Hepatocyte (in vitro differentiated cells): ENCODE measurements at regions not wholly inside any gene's neighbourhood (a gene's known extent, or its start where the extent isn't known, plus 50 kb on each side); places are given as distances from the start of the nearest gene placed in this dataset.

Experiments used
- DNase-seq: peaks from one replicate; pipeline ENCODE4 v3.0.0-alpha.2; 2016; ENCODE audit warnings: low spot score
- H2AFZ ChIP-seq: fragments of 200-600 bp; sonication (generic); 2 replicates; pipeline ENCODE4 v1.6.0; 2016; ENCODE audit warnings: antibody characterized with exemption, mild to moderate bottlenecking
- H3K27ac ChIP-seq: fragments of 200-600 bp; sonication (generic); 2 replicates; pipeline ENCODE4 v1.5.1; 2016; ENCODE audit warnings: mild to moderate bottlenecking
- H3K27me3 ChIP-seq: fragments of 200-600 bp; sonication (generic); 2 replicates; pipeline ENCODE4 v1.6.1; 2016
- H3K36me3 ChIP-seq: fragments of 200-600 bp; sonication (generic); replicated peaks from 2 replicates; pipeline ENCODE4 v1.5.1; 2016; ENCODE audit warnings: low read depth; ENCODE audit not compliant: insufficient read depth
- H3K4me1 ChIP-seq: fragments of 200-600 bp; sonication (generic); 2 replicates; pipeline ENCODE4 v1.5.1; 2016; ENCODE audit warnings: mild to moderate bottlenecking, moderate library complexity; ENCODE audit not compliant: insufficient read depth
- H3K4me2 ChIP-seq: fragments of 200-600 bp; sonication (generic); 2 replicates; pipeline ENCODE4 v1.6.0; 2016
- H3K4me3 ChIP-seq: fragments of 200-600 bp; sonication (generic); 2 replicates; pipeline ENCODE4 v1.5.1; 2016; ENCODE audit warnings: mild to moderate bottlenecking
- H3K79me2 ChIP-seq: fragments of 200-600 bp; sonication (generic); 2 replicates; pipeline ENCODE4 v1.6.0; 2017; ENCODE audit warnings: mild to moderate bottlenecking
- H3K9me2 ChIP-seq: fragments of 200-600 bp; sonication (generic); replicated peaks from 2 replicates; pipeline ENCODE4 v1.6.0; 2017; ENCODE audit warnings: mild to moderate bottlenecking; ENCODE audit not compliant: insufficient read depth
- H3K9me3 ChIP-seq: fragments of 200-600 bp; sonication (generic); 2 replicates; pipeline ENCODE4 v1.5.1; 2016; ENCODE audit warnings: low read depth, mild to moderate bottlenecking
- H4K20me1 ChIP-seq: fragments of 200-600 bp; sonication (generic); 2 replicates; pipeline ENCODE4 v1.6.0; 2016; ENCODE audit warnings: mild to moderate bottlenecking; ENCODE audit not compliant: insufficient read depth, poor library complexity, severe bottlenecking
- CTCF ChIP-seq: fragments of 200-600 bp; sonication (generic); IDR thresholded peaks from 2 replicates; pipeline ENCODE4 v1.5.1; 2016; ENCODE audit warnings: antibody characterized with exemption, mild to moderate bottlenecking; ENCODE audit not compliant: poor library complexity
- EZH2 ChIP-seq: fragments of 200-600 bp; sonication (generic); IDR thresholded peaks from 2 replicates; pipeline ENCODE4 v1.6.1; 2016; ENCODE audit warnings: antibody characterized with exemption, mild to moderate bottlenecking, borderline replicate concordance
- EZH2phosphoT487 ChIP-seq: fragments of 200-600 bp; sonication (generic); IDR thresholded peaks from one replicate; pipeline ENCODE4 v1.6.1; 2018; ENCODE audit warnings: antibody characterized with exemption, mild to moderate bottlenecking, low read depth, moderate library complexity; ENCODE audit not compliant: unreplicated experiment, severe bottlenecking
- WGBS: methylation state at CpG from one replicate; pipeline ENCODE4 v1.1.6; 2016; ENCODE audit warnings: low lambda C conversion rate; ENCODE audit errors: missing lambda C conversion rate; 5-methylcytosine and 5-hydroxymethylcytosine counted together

- TF ChIP-seq CTCF: no peak
- TF ChIP-seq EZH2: no peak
- no peak for TF ChIP-seq EZH2phosphoT487
- Histone ChIP-seq H3K79me2 (no peaks in the 10 kb centered on the region), H4K20me1 (no peaks in the 10 kb centered on the region), H3K36me3 (no peaks in the 10 kb centered on the region), H3K27me3 (no peaks in the 10 kb centered on the region), H3K4me1 (no peaks in the 10 kb centered on the region), H3K4me2 (no peak overlapping the region), H3K27ac (no peak overlapping the region), H2AFZ (no peak overlapping the region), H3K9me2 (no peaks in the 10 kb centered on the region), H3K9me3 (no peaks in the 10 kb centered on the region), H3K4me3 (no peak overlapping the region)
- WGBS: 97% methylated on average over 20 of the region's 20 CpGs
- DNase-seq: no peak
Observed at GRCh38 chr10:89829262-89829886, 128.0 kb downstream of the KIF20B start.

- no peak overlapping the region for H3K4me2 ChIP-seq
- no peak for DNase-seq
Observed at GRCh38 chr10:89829887-89830269, 128.5 kb downstream of the KIF20B start.

GRCh38 chr10:89830624-89831023 lies 129.2 kb downstream of the KIF20B start:
- no peak overlapping the region for H2AFZ ChIP-seq
- H3K4me3 ChIP-seq: no peak overlapping the region
- no peaks in the 10 kb centered on the region for H3K9me3 ChIP-seq
- H3K27me3 ChIP-seq: no peaks in the 10 kb centered on the region
- no peaks in the 10 kb centered on the region for H4K20me1 ChIP-seq
- WGBS: 91% methylated on average over 2 of the region's 2 CpGs
- H3K4me1 ChIP-seq: no peaks in the 10 kb centered on the region
- no peak for DNase-seq
- no peaks in the 10 kb centered on the region for H3K79me2 ChIP-seq
- H3K4me2 ChIP-seq: no peak overlapping the region
- no peaks in the 10 kb centered on the region for H3K36me3 ChIP-seq
- H3K9me2 ChIP-seq: no peaks in the 10 kb centered on the region
- no peak overlapping the region for H3K27ac ChIP-seq
- TF ChIP-seq EZH2 (no peak), EZH2phosphoT487 (no peak), CTCF (no peak)

More at GRCh38 chr10:89829887-89830269, 128.5 kb downstream of the KIF20B start:
- TF ChIP-seq CTCF: no peak
- Histone ChIP-seq H3K27ac (no peak overlapping the region), H3K79me2 (no peaks in the 10 kb centered on the region), H3K9me3 (no peaks in the 10 kb centered on the region), H3K27me3 (no peaks in the 10 kb centered on the region), H3K9me2 (no peaks in the 10 kb centered on the region), H3K4me1 (no peaks in the 10 kb centered on the region), H2AFZ (no peak overlapping the region), H3K36me3 (no peaks in the 10 kb centered on the region), H3K4me3 (no peak overlapping the region), H4K20me1 (no peaks in the 10 kb centered on the region)
- 97% methylated on average over 5 of the region's 5 CpGs for WGBS

GRCh38 chr10:89836840-89837164 lies 135.4 kb downstream of the KIF20B start:
- WGBS: 98% methylated on average over 9 of the region's 12 CpGs

More at GRCh38 chr10:89836840-89837164, 135.4 kb downstream of the KIF20B start:
- no peaks in the 10 kb centered on the region for H3K9me3 ChIP-seq
- DNase-seq: no peak
- no peak for TF ChIP-seq EZH2phosphoT487
- no peak for TF ChIP-seq CTCF
- no peak for TF ChIP-seq EZH2
- no peaks in the 10 kb centered on the region for H3K9me2 ChIP-seq
- no peak overlapping the region for H2AFZ ChIP-seq
- no peaks in the 10 kb centered on the region for H3K79me2 ChIP-seq
- no peak overlapping the region for H3K27ac ChIP-seq
- no peak overlapping the region for H3K4me2 ChIP-seq
- H3K27me3 ChIP-seq: no peaks in the 10 kb centered on the region
- H3K36me3 ChIP-seq: no peaks in the 10 kb centered on the region
- no peaks in the 10 kb centered on the region for H4K20me1 ChIP-seq
- H3K4me1 ChIP-seq: no peaks in the 10 kb centered on the region
- no peak overlapping the region for H3K4me3 ChIP-seq
